Upper lobe of left lung (tissue), 4 donors: ENCODE measurements at regions not wholly inside any gene's neighbourhood (a gene's known extent, or its start where the extent isn't known, plus 50 kb on each side); places are given as distances from the start of the nearest gene placed in this dataset.

ENCODE experiments used
- CTCF ChIP-seq, 6 experiments: fragments of 450-650 bp in 4 of 6; fragments of 200-600 bp in 2 of 6; sonication (generic) in 2 of 6; IDR thresholded peaks; one replicate each; pipeline ENCODE4 v1.5.1; 2016 to 2019; ENCODE audit warnings: antibody characterized with exemption in 6 of 6
- EP300 ChIP-seq, 4 donors: sonication (generic); formaldehyde crosslinking; IDR thresholded peaks; one replicate each; pipeline ENCODE4 v1.5.1; 2017; ENCODE audit warnings: antibody characterized with exemption in 4 of 4, control low read depth in 2 of 4
- POLR2A ChIP-seq, 4 donors: fragments of 450-650 bp; IDR thresholded peaks; one replicate each; pipeline ENCODE4 v1.5.1; 2016 to 2017; ENCODE audit warnings: antibody characterized with exemption in 4 of 4, mild to moderate bottlenecking in 2 of 4
- POLR2AphosphoS5 ChIP-seq, 2 donors: sonication (generic); formaldehyde crosslinking; IDR thresholded peaks; one replicate each; pipeline ENCODE4 v1.5.1; 2017; ENCODE audit warnings: antibody characterized with exemption in 2 of 2

- TF ChIP-seq CTCF (IDR thresholded peaks at IDR 0.05) (no peak), POLR2A (IDR thresholded peaks at IDR 0.05) (no peak), POLR2AphosphoS5 (IDR thresholded peaks at IDR 0.05) (no peak), EP300 (IDR thresholded peaks at IDR 0.05) (no peak)
Observed at GRCh38 chr5:89287964-89288363, 405.0 kb upstream of the MEF2C start.
